ENCODE measurements at regions not wholly inside any gene's neighbourhood (a gene's known extent, or its start where the extent isn't known, plus 50 kb on each side); places are given as distances from the start of the nearest gene placed in this dataset.

DNA sequence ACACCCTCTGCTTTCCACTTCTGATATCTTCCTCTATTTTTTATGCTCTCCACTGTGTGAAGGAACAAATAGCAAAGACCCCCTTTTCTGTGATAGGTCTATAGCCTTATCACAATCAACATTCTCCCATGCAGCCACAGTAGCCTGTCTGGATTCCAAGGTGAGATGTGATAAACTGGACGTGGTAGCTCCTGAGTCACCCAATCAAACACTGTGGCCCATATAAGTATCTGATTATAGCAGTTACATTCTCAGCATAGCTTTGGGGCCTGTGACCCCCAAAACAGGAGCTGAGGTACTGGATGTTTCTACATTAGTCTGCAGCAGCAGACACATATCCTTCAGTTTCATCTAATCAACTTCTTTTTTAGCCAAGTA lies 172.7 kb upstream of the IGFBP7 start:
- Histone ChIP-seq H3K27ac (ENCODE audit: low read length) (no peak overlapping the region), H3K9me3 (ENCODE audit: control insufficient read depth, insufficient read depth, low read depth, low read length) (no peaks in the 10 kb centered on the region), H3K4me3 (ENCODE audit: low read depth in 2 of 2, low read length in 2 of 2) (no peak overlapping the region), H3K4me1 (ENCODE audit: control insufficient read depth, insufficient read depth, low read length) (no peaks in the 10 kb centered on the region), H3K36me3 (ENCODE audit: control insufficient read depth, insufficient read depth, low read length) (no peaks in the 10 kb centered on the region), H3K27me3 (ENCODE audit: control insufficient read depth, insufficient read depth, low read length) (no peaks in the 10 kb centered on the region)
- intact Hi-C loops (cut with micrococcal nuclease; ENCODE audit: unreplicated experiment), result no loop called here
- BruUV-seq (replicated peaks), result no TSS peak
- POLR2A ChIA-PET, result no interaction called here
- ATAC-seq, result no peak
- no peak for DNase-seq (ENCODE audit: low read depth, low spot score)
- TF ChIP-seq, protein P1, sequence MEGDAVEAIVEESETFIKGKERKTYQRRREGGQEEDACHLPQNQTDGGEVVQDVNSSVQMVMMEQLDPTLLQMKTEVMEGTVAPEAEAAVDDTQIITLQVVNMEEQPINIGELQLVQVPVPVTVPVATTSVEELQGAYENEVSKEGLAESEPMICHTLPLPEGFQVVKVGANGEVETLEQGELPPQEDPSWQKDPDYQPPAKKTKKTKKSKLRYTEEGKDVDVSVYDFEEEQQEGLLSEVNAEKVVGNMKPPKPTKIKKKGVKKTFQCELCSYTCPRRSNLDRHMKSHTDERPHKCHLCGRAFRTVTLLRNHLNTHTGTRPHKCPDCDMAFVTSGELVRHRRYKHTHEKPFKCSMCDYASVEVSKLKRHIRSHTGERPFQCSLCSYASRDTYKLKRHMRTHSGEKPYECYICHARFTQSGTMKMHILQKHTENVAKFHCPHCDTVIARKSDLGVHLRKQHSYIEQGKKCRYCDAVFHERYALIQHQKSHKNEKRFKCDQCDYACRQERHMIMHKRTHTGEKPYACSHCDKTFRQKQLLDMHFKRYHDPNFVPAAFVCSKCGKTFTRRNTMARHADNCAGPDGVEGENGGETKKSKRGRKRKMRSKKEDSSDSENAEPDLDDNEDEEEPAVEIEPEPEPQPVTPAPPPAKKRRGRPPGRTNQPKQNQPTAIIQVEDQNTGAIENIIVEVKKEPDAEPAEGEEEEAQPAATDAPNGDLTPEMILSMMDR (IDR thresholded peaks at IDR 0.05), result no peak
- TF ChIP-seq SIN3A (IDR thresholded peaks at IDR 0.05; ENCODE audit: borderline replicate concordance, insufficient read depth, low read depth, low read length) (no peak), TCF7L2 (IDR thresholded peaks at IDR 0.05; ENCODE audit: low read depth, low read length) (no peak), POLR2AphosphoS5 (IDR thresholded peaks at IDR 0.05; ENCODE audit: low read depth, low read length) (no peak)
- TF ChIP-seq, protein P2, sequence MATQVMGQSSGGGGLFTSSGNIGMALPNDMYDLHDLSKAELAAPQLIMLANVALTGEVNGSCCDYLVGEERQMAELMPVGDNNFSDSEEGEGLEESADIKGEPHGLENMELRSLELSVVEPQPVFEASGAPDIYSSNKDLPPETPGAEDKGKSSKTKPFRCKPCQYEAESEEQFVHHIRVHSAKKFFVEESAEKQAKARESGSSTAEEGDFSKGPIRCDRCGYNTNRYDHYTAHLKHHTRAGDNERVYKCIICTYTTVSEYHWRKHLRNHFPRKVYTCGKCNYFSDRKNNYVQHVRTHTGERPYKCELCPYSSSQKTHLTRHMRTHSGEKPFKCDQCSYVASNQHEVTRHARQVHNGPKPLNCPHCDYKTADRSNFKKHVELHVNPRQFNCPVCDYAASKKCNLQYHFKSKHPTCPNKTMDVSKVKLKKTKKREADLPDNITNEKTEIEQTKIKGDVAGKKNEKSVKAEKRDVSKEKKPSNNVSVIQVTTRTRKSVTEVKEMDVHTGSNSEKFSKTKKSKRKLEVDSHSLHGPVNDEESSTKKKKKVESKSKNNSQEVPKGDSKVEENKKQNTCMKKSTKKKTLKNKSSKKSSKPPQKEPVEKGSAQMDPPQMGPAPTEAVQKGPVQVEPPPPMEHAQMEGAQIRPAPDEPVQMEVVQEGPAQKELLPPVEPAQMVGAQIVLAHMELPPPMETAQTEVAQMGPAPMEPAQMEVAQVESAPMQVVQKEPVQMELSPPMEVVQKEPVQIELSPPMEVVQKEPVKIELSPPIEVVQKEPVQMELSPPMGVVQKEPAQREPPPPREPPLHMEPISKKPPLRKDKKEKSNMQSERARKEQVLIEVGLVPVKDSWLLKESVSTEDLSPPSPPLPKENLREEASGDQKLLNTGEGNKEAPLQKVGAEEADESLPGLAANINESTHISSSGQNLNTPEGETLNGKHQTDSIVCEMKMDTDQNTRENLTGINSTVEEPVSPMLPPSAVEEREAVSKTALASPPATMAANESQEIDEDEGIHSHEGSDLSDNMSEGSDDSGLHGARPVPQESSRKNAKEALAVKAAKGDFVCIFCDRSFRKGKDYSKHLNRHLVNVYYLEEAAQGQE (IDR thresholded peaks at IDR 0.05; ENCODE audit: insufficient read depth in 1 of 2, low read depth in 2 of 2, low read length in 1 of 2), result no peak
- in situ Hi-C loops (cut with HindIII; ENCODE audit: low pct_unique_long_range_greater_than_20kb, low sequenced_read_pairs), result no loop called here
- CTCF ChIA-PET, result no interaction called here

DNA sequence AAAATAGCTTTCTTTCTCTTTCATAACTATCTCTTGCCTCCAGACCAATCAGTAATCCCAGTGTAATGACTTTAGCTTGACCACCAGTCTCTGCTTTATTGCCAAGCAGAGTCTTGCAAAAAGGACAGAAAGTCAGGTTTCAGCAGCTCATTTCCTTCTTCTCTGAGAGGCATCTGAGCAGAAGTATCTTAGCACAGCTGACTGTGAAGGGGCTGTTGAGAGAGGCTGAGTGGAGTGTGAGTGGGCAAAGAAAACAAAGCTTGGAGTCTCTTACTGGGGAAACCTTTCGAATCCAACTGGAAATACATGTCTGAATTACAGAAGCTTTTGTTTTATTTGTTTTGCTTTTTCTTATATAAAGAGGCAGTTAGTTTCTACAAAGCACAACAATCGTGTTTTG lies 170.3 kb upstream of the IGFBP7 start:
- no peaks in the 10 kb centered on the region for H3K27me3 ChIP-seq (ENCODE audit: control insufficient read depth, insufficient read depth, low read length)
- no peak for ATAC-seq
- no peaks in the 10 kb centered on the region for H3K4me1 ChIP-seq (ENCODE audit: control insufficient read depth, insufficient read depth, low read length)
- TF ChIP-seq SIN3A (IDR thresholded peaks at IDR 0.05; ENCODE audit: borderline replicate concordance, insufficient read depth, low read depth, low read length) (no peak), POLR2AphosphoS5 (IDR thresholded peaks at IDR 0.05; ENCODE audit: low read depth, low read length) (no peak), TCF7L2 (IDR thresholded peaks at IDR 0.05; ENCODE audit: low read depth, low read length) (no peak)
- TF ChIP-seq, protein P2 (IDR thresholded peaks at IDR 0.05; ENCODE audit: insufficient read depth in 1 of 2, low read depth in 2 of 2, low read length in 1 of 2), result no peak
- TF ChIP-seq, protein P1 (IDR thresholded peaks at IDR 0.05), result no peak
- no TSS peak for BruUV-seq (replicated peaks)
- H3K27ac ChIP-seq (ENCODE audit: low read length), result no peak overlapping the region
- CTCF ChIA-PET, result no interaction called here
- no peak for DNase-seq (ENCODE audit: low read depth, low spot score)
- no peaks in the 10 kb centered on the region for H3K9me3 ChIP-seq (ENCODE audit: control insufficient read depth, insufficient read depth, low read depth, low read length)
- POLR2A ChIA-PET, result no interaction called here
- intact Hi-C loops (cut with micrococcal nuclease; ENCODE audit: unreplicated experiment), result no loop called here
- H3K4me3 ChIP-seq (ENCODE audit: low read depth in 2 of 2, low read length in 2 of 2), result no peak overlapping the region
- no peaks in the 10 kb centered on the region for H3K36me3 ChIP-seq (ENCODE audit: control insufficient read depth, insufficient read depth, low read length)
- in situ Hi-C loops (cut with HindIII; ENCODE audit: low pct_unique_long_range_greater_than_20kb, low sequenced_read_pairs), result no loop called here
